ENCODE measurements at regions not wholly inside any gene's neighbourhood (a gene's known extent, or its start where the extent isn't known, plus 50 kb on each side); places are given as distances from the start of the nearest gene placed in this dataset.

DNA sequence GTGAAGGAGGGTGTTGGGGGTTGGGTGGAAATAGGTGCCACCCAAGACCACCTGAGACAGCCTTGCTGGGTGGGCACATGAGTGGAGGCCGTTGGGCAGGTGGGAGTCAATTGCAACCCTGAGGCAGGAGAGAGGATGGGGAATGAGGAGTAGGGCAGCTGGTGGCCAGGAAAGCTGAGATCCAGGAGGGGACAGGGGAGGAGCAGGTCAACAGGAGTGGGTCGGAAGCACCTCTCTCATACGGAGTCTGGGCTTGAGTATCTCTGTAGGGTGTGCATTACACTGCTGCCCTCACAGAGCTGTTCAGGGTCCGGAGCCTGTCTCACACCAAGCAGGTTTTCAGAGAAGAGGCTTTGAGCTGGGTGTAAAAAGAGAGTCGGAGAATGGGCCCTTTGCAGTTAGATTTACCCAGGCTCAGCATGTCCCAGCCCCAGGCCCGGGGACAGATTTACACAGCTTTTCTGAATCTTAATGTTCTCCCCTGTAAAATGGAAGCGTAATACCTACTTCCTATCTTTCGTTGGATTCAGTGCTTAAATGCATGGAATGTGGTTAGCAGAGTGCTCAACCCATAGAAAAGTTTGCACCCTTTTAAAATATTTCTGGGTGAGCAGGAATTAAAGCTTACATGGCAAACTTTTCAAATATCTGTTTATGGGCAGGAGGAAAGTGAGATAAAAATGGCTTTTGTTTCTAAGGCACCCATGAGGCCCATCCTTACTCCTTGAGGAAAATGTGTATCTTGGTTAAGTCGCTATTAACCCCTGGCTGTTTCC is 144.0 kb upstream of the MYCN start:
- DNase-seq = no peak

DNA sequence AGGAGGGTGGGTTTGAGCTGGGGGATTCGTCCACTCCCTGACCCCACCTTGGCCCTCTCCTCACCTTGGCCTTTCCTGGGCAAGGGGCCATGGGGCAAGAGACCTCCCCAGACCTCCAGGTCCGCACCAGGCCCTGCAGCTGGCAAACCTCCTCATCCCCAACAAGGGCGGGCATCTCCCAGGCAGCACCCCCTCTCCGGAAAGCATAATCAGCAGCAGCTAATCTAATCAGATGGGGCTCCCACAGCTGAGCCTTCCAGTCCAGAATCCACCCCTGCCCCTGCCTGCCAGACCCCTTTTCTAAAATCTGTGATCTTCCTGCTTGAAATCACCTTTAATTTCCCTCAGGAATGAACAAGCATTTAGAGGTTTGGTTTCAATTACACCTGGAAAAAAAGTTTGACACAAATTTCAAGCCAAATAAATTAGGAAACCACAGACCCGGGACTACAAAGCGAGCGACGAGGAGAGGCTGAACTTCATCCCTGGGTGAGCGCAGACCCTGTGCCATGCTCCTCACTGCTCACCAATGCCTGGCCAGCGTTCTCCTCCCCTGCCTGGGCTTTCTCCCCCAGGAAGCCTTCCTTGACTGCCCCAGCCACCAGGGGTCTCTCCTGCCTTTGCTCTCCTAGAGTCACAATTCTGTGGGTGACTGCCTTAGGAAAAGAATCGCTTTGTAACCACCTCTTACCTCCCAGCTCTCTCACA is 143.0 kb upstream of the MYCN start:
- no peak for DNase-seq

DNA sequence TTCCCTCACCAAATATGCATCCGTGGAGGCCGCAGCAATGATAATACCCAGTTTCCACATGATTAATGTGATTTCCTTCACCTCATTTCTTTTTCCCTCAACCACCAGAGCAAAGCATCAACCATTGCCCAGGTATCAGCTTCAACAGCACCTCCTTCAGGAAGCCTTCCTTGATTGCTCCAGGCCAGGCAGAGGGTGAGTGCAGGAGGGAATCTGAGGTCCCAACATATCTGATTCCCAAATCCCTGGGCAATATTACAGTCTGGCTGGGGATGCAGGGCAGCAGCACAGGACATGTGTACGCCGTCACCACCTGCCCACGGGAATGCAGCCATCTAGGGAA is 142.4 kb upstream of the MYCN start:
- no peak for DNase-seq

DNA sequence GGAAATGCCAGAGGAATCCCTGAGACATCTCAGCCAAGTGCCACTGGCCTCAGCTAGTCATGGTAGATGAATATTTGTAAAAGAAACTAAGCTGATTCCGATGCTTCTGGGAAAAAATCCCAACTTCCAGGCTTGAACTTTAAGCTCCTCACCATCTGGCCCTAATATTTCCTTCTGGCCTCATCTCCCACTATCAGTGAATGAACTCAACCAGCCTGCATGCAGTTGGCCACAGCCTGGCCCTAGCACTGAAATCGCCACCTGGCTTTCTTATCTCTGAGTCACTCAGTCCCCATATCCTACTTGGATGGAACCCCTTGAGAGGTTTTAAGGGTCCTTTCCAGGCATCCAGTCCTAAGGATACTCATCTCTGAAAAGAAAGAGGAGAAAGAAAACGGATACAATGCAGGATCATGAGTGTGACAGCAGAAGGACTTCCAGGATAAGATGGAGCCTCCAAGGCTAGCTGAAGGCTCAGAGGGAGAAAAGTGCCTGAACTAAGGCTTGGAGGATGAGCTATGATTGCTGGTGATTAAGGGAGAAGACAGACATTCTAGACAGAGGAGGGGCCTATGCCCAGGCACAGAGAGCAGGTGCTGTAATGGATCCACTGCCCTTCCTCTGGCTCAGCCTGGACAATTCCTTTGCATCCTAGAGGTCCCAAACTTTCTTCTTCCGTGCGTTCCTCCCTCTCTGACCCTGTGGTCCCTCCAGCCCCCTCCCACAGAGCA is 141.5 kb upstream of the MYCN start:
- DNase-seq = no peak

DNA sequence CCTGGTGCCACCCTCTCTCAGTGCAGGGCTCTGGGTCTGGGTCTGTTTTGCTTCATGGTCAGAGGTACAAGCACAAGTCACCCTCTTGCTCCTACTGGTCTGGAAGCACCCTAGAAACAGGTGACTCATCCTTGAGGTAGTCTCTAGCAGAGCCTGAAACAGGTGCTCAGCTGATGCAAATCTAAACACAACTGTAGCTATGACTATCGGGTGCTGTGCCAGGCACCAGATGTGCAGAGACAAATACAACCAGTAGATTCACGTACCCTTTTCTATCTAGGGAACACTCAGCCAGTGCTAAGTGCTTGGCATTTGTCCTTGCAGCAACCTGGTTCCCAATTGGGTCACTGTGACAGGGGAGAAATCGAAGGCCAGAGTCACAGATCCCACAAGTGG is 140.9 kb upstream of the MYCN start:
- DNase-seq = no peak

DNA sequence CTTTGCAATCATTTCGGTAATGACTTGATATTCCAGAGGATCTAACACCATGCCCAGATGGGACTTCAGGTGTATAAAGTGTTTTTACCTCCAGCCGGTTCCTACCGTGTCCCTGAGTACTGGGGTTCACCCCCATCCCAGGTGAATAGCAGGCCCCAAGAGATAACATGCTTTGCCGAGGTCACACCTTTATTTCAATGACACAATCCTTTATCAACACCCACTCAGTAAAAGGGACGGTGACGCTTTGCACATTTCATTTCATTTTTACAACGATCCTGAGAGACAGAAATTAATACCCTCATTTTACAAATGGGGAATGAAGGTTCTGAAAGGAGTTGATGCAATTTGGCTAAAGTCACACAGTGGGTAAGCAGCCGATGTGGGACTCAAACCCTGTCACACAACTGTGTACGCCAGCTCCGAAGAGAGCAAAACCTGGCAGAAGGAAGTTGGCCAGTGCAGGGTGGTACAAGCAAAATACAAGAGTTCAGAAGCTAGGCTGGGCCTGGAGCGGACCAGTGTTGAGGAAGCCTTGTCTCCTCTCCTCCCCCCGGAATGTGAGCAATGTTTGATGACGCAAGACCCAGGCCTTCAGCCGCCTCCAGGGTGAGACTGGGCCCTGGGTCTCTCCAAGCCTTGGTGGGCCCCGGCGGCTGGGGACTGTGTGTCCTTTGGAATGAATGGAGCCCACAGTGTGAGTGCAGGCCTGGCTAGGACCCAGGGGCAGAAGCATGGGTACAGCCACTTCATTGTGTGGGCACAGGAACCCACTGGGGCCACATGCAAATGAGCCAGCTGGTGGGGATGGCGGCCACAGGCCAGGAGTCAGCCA is 139.6 kb upstream of the MYCN start:
- DNase-seq = no peak

DNA sequence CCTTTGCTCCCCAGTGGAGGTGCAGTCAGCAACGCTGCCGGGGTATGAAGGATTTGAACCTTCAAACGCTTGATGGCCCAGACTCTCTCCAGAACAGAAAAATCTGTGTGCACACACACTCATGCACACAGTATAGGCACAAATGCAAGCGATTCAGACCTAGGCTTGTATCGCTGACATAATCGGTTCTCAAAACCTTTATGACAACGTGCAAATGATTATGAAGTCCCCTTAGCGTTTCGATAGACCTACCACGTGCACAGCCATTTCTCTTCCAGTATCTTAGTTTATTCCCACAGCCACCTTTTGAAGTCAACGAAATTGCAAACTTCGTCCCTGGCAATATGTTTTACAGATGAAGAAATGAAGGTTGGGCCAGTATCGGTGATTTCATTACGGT is 138.9 kb upstream of the MYCN start:
- no peak for DNase-seq

DNA sequence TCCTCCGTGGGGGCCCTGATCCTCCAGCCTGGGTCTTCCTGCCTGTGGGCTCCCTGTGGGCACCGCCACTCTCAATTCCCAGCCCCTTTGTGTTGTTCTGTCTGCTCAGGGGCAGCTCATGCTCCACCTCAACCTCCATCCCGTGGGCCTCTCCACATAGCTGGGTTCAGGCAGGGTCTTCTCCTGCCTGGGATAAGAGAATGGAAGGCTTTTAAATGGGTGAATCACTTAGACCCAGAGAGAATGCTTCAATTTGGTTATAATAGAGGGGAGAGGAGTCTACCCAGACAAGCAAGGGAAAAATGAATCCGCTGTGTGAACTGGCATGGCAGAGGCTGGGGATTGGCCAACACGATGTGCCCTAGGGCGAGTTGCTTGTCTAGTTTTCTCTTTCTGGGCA is 138.4 kb upstream of the MYCN start:
- DNase-seq = no peak

DNA sequence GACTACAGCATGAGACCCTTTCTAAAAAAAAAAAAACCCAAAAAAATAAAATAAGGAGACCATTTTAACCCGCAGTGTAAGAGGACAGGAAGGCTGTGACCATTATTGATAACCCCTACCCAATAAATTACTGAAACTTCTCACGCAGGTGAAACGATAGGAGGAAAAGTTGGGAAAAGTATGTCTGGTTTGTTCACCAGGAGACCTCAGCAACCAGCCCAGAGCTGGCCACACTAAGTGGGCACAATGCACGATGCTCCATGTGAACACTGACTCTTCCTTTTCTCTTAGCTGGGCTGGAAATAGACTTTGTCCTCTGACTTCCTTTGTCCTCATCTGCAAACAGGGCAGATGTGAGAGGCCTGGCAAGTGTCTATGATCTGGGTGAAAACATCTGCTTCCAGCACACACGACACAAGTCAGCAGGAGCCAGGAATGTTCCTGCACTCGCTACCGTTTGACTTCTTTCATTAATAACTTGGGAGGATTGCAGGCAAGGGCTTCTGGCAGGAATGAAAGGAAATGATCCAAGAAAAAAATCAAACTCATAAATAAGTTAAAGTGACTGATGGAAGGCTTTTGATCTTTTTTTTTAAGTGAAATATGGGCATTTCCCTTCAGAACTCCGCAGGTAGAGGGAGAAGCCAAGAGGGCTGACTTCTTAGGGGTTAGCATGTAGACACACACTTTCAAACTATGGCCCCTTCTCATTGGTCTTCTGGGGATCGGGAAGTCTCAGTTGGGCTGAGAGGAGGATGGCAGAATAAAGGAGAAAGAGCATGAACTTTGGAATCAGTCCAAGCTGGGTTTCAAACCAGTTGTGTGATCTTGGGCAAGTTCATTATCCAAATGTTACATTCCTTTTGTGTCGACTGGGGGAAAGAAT is 137.4 kb upstream of the MYCN start:
- no peak for DNase-seq

DNA sequence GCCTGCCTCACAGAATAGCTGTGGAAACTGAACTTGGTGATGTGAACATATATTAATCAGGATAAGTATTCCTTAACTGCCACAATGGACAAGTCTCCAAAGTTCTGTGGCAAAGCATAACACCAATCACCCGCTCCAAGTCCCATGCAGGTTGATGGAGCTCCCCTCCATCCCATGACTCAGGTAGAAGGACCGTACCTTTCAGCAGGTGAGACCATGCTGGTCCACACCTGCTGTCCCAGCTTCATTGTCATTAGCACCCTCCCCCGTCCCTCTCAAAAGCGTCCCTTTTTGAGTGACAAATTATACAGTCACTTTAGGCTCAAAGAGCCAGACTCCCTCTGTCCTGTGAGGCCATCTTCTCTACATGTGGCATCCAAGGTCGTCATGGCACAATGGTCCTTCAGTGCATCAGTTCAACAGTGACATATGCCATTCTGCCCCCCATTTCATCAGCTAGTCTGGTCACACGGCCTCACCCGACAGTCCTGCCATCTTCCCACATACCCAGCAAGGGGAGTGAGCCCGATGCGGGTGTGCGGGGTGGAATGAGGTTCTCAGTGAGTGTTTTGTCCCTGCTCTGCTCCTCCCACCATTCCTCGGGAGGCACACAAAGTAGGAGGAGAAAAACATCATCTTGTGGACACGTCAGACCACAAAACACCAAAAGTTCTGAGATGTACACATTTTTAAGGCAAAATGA is 136.7 kb upstream of the MYCN start:
- DNase-seq = no peak

DNA sequence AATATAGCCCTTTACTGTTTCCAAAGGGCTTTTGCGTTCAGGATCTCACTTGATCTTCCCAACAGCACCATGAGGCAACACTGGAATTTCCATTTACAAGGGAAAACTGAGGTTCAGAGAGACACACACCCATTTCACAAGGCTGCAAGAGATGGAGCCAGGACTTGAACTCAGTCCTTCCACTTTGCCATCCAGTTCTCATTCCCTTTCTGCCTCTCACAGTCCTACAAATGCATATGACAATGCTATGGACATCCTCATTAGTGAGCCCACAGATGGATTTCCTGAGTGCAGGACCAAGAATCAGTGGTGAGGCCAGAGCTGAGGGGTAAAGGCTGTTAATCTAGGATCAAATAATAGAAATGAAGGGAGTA is 136.1 kb upstream of the MYCN start:
- DNase-seq = no peak

DNA sequence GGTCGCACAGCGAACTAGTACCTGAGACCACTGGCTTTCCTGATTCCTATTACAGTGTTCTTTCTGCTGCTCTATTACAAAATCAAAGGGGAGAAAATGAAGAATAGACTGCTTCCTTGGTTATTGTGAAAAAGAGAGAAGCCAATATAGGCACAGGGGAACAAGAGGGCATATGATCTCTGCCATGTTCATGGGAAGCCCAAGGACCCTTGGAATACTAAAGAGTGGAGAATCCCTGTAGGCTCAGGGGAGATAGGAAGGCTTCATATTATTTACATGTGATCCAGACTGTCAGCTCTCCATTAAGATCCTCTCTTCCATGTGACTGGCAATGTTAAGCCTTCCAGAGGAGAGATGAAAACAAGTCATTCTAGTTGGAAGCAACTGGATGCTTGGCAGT is 135.7 kb upstream of the MYCN start:
- DNase-seq = no peak

DNA sequence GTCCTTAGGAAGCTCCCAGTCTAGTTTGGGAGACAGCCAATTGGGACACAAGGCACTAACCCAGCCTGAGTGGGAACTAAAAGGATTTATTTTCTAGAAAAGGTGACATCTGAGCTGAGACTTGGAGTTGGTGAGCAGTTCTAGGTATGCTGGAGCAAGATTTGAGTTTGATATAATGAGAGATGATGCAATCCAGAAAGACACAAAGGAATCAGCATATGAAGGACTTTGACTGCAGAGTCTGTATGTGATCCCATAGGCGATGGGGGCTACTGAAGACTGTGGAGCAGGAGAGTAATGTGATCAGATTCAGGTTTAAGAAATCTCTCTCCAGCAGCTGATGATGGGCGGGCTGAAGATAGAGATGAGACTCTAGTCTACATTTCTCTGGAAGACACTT is 135.1 kb upstream of the MYCN start:
- no peak for DNase-seq

DNA sequence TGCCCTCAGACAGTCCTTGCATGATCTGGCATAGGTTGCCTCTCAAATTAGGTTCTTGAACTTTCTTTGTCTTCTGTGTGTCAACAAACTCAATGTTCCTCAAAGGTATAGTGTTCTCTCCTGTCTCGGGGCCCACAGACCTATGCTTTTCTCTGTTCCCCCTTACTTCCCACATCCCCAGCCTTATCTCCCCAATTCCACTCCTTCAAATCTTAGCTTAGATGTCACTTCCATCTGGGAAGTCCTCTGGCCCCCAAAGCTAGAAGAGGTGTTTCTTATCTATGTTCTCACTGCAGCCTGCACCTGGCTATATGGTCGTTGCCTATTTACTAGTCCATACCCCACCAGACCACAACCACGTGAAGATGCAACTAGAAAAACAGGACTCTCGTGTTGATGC is 134.6 kb upstream of the MYCN start:
- DNase-seq = no peak

DNA sequence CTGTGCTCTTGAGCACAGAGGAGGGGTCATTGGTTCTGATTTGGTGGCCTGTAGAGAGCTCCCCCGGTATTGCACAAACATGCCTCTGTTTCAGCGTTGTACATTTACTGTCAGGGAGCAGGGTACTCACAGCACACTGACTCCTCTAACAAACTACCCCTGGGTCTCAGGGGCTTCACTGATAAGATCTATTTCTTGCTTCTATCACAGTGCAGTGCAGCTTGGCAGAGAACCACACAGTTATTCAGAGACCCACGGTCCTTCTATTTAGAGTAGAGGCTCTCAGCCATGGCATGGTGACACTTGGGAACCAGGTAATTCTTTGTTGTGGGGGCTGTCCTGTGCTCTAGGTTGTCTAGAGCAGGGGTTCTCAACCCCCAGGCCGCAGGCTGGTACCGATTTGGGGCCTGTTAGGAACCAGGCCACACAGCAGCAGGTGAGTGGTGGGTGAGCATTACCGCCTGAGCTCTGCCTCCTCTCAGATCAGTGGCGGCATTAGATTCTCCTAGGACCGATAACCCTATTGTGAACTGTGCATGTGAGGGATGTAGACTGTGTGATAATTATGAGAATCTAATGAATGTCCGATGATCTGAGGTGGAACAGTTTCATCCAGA is 133.4 kb upstream of the MYCN start:
- no peak for DNase-seq

DNA sequence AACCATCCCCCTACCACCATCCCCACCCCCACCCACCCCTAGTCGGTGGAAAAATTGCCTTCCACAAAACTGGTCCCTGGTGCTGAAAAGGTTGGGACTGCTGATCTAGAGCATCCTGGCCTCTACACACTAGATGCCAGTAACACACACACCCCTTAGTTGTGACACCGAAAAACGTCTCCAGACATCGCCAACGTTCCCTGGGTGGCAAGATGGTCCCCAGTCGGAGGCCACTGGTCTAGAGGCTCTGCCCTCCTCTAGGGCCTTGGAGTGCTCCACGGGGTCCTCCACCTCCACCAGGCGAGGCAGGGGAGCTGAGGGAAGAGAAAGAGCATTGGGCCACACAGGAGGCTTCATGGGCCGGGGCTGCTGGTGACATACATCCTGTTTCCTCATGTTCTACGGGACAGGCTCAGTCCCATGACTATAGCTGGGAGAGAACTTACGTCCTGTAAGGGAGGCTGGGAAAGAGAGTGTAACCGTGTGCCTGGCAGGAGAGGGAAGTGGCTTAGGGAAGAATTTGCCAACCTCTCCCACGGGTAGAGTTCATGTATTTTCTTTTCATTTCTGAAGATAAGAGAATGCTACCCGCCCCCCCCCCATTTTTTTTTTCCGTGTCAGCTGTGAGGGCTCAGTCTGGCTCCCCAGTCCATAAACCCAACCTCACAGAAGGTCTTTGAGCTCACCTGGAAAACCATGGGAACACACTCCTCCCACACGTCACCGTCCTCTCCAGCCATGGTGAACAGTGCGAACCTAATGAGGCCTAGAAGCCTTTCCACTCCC is 132.7 kb upstream of the MYCN start:
- DNase-seq = no peak

DNA sequence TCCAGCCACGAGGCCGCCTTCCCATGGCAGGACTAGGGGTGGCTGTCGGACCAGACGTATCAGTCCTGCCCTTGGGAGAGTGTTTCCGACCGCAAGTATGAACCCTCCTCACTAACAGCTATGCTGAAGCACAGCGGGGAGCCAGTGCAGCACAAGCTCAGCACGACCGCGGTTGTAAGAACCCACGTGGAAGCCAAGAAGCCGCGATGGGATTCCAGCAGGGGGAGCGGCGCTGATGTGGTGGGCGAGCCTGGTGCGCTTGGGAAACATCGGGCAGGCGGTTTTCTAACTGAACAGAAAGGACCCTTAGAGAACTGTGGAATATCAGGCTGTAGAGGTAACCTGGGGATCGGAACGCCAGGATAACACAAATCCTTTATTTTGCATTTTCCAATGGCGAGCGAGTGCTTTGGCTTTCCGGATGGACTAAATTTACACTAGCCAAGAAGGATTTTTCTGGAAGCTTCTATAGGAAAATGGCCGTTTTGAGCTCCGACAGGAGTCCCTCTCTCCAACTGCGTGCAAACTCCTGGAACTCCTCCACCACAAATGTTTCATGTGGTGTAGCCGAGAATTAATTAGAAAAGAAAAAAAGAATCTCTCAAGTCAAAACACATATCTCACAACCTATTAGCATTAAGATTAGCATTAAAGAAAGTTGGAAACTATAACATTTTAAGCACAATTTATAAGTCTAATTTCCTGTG is 132.0 kb upstream of the MYCN start:
- DNase-seq = no peak

DNA sequence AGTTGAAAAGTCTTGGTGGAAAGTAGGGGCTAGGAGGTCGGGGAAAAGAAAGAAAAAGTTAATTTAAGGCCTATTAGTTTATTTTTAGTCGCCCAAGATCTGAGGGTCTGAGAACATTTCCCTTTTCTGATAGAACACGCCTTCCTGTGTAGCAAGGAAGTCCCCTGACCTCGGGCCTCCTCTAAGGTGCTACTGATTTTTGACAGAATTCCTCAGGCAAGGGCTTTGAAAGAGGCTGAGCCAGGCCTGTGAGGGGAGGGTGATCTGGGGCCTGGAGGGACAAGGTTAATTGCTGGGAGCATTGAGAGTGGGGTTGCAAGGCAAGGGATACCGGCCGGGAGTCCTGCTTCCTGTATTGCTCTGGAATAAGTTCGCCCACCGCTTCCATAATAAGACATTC is 131.4 kb upstream of the MYCN start:
- DNase-seq = no peak

DNA sequence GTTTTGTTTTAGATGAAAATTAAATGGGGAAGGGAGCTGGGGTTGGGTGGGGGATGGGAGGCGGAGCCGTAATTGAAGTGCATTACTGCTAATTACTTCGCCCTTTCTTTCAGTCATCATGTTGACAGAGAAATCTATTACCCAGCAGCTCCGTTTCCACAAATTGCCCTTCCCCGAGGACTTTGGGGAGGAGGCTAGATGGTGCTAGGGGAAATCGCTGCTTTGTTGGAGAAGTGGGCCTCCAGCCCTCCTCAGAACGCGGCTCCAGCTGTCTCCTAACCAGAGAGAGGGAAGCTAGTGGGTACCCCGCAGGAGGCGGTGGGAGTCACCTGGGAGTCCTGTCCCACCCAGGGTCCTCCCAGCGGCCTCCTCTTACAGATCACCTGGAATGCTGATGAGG is 130.9 kb upstream of the MYCN start:
- DNase-seq = no peak

All from activated CD8-positive, alpha-beta memory T cell treated with anti-CD3 and anti-CD28 coated beads, Interleukin-2, amount 50 U/mL, for 48 hours (primary cell).